Ishikawa (cell line): ENCODE measurements at regions not wholly inside any gene's neighbourhood (a gene's known extent, or its start where the extent isn't known, plus 50 kb on each side); places are given as distances from the start of the nearest gene placed in this dataset.

Source experiments
- CEBPB ChIP-seq: IDR thresholded peaks from 2 replicates; pipeline ENCODE4 v1.6.1; 2012
- CREB1 ChIP-seq: IDR thresholded peaks from 2 replicates; pipeline ENCODE4 v1.6.1; 2012; ENCODE audit warnings: low read depth
- EGR1 ChIP-seq: IDR thresholded peaks from 2 replicates; pipeline ENCODE4 v1.6.1; 2012
- FOXM1 ChIP-seq: IDR thresholded peaks from 2 replicates; pipeline ENCODE4 v1.6.1; 2012; ENCODE audit warnings: low read depth, borderline replicate concordance
- MAX ChIP-seq: IDR thresholded peaks from 2 replicates; pipeline ENCODE4 v1.6.1; 2012
- NFIC ChIP-seq: IDR thresholded peaks from 2 replicates; pipeline ENCODE4 v1.6.1; 2012
- RAD21 ChIP-seq: IDR thresholded peaks from 2 replicates; pipeline ENCODE4 v1.6.1; 2012; ENCODE audit warnings: low read depth
- TAF1 ChIP-seq: IDR thresholded peaks from 2 replicates; pipeline ENCODE4 v1.6.1; 2012; ENCODE audit warnings: low read depth, mild to moderate bottlenecking
- TCF12 ChIP-seq: IDR thresholded peaks from 2 replicates; pipeline ENCODE4 v1.6.1; 2012; ENCODE audit warnings: low read depth
- YY1 ChIP-seq: IDR thresholded peaks from 2 replicates; pipeline ENCODE4 v1.6.1; 2012; ENCODE audit warnings: low read depth
- ZBTB7A ChIP-seq: IDR thresholded peaks from 2 replicates; pipeline ENCODE4 v1.6.1; 2012; ENCODE audit warnings: low read depth

- TF ChIP-seq EGR1 (no peak), CREB1 (no peak), TAF1 (no peak), MAX (no peak), CEBPB (no peak), RAD21 (no peak), NFIC (no peak), TCF12 (no peak), YY1 (no peak), ZBTB7A (no peak), FOXM1 (no peak)
Measured at GRCh38 chr3:78249294-78249693, 1209.4 kb downstream of the ROBO2 start.
